IMR-90 (cell line): ENCODE measurements at regions not wholly inside any gene's neighbourhood (a gene's known extent, or its start where the extent isn't known, plus 50 kb on each side); places are given as distances from the start of the nearest gene placed in this dataset.

ENCODE experiments used
- ATAC-seq: fragments of 200-7000 bp; cut with Tn5 transposase; 2 replicates; pipeline ENCODE4 v1.9.1; 2020; ENCODE audit warnings: low read depth, mild to moderate bottlenecking, moderate library complexity
- BruUV-seq: library from RNA; stranded (reverse); fragments of 400-500 nt; replicated peaks from 2 replicates; lab custom pipeline; 2021; lab: Mats Ljungman, UMichigan
- CTCF ChIA-PET: fragments of 300-600 bp; formaldehyde crosslinking; extraction: SDS; loops from one replicate; lab custom pipeline; 2021; ENCODE audit warnings: antibody characterized with exemption; lab: Yijun Ruan, JAX
- POLR2A ChIA-PET: fragments of 300-600 bp; sonication (Branson Sonifier 250); formaldehyde crosslinking; loops from one replicate; lab custom pipeline; 2022; ENCODE audit warnings: antibody characterized with exemption; ENCODE audit not compliant: unreplicated experiment; lab: Charles Lee
- DNase-seq: peaks from one replicate; pipeline ENCODE4 v3.0.0; 2013
- H2AFZ ChIP-seq: replicated peaks from 2 replicates; pipeline ENCODE3; 2013; ENCODE audit warnings: low read length, mild to moderate bottlenecking; ENCODE audit not compliant: poor library complexity
- H2AK5ac ChIP-seq: 2 replicates; pipeline ENCODE4 v1.6.1; 2013; ENCODE audit warnings: low read depth, low read length, inconsistent platforms
- H2AK9ac ChIP-seq: replicated peaks from 2 replicates; pipeline ENCODE3; 2013; ENCODE audit warnings: mild to moderate bottlenecking, low read depth, low read length, moderate library complexity; ENCODE audit not compliant: poor library complexity
- H2BK120ac ChIP-seq: 2 replicates; pipeline ENCODE4 v1.6.1; 2013; ENCODE audit warnings: low read depth, low read length, inconsistent platforms
- H2BK15ac ChIP-seq: 3 replicates; pipeline ENCODE4 v1.6.1; 2013; ENCODE audit warnings: low read depth, low read length, inconsistent platforms
- H2BK20ac ChIP-seq: 2 replicates; pipeline ENCODE4 v1.6.1; 2013; ENCODE audit warnings: low read depth, mild to moderate bottlenecking, inconsistent platforms, low read length, moderate library complexity
- H2BK5ac ChIP-seq: 2 replicates; pipeline ENCODE4 v1.6.1; 2013; ENCODE audit warnings: mild to moderate bottlenecking, low read depth, low read length, inconsistent platforms; ENCODE audit not compliant: poor library complexity, severe bottlenecking
- H3K14ac ChIP-seq: replicated peaks from 2 replicates; pipeline ENCODE4 v1.6.1; 2013; ENCODE audit warnings: low read depth, low read length, inconsistent platforms
- H3K18ac ChIP-seq: 2 replicates; pipeline ENCODE4 v1.6.1; 2013; ENCODE audit warnings: low read depth, low read length, control low read depth
- H3K23ac ChIP-seq: 2 replicates; pipeline ENCODE4 v1.6.1; 2013; ENCODE audit warnings: low read depth, low read length, inconsistent platforms
- H3K27ac ChIP-seq: 2 replicates; pipeline ENCODE4 v1.5.1; 2013; ENCODE audit warnings: mild to moderate bottlenecking, control low read depth, low read length; ENCODE audit not compliant: insufficient read depth
- H3K27me3 ChIP-seq: 2 replicates; pipeline ENCODE4 v1.6.1; 2013; ENCODE audit warnings: low read length; ENCODE audit not compliant: control insufficient read depth, insufficient read depth
- H3K36me3 ChIP-seq: 2 replicates; pipeline ENCODE4 v1.6.1; 2013; ENCODE audit warnings: low read length, mixed read lengths; ENCODE audit not compliant: control insufficient read depth, insufficient read depth
- H3K4ac ChIP-seq: 2 replicates; pipeline ENCODE4 v1.6.1; 2013; ENCODE audit warnings: low read depth, low read length, inconsistent platforms
- H3K4me1 ChIP-seq: 2 replicates; pipeline ENCODE4 v1.6.1; 2013; ENCODE audit warnings: low read length, mixed read lengths; ENCODE audit not compliant: control insufficient read depth, insufficient read depth
- H3K4me2 ChIP-seq: 2 replicates; pipeline ENCODE4 v1.6.1; 2013; ENCODE audit warnings: low read depth, mild to moderate bottlenecking, control low read depth, low read length, moderate library complexity
- H3K4me3 ChIP-seq: 2 replicates; pipeline ENCODE4 v1.5.1; 2013; ENCODE audit warnings: low read depth, mild to moderate bottlenecking, control low read depth, low read length, moderate library complexity; ENCODE audit not compliant: insufficient read depth
- H3K56ac ChIP-seq: 2 replicates; pipeline ENCODE4 v1.6.1; 2013; ENCODE audit warnings: low read length, inconsistent platforms; ENCODE audit not compliant: insufficient read depth; ENCODE audit errors: extremely low read depth
- H3K79me1 ChIP-seq, 2 experiments: 2 replicates each; pipeline ENCODE4 v1.6.1; 2013; ENCODE audit warnings: low read length in 2 of 2, inconsistent platforms in 1 of 2, low read depth in 1 of 2
- H3K9ac ChIP-seq: 2 replicates; pipeline ENCODE4 v1.6.1; 2013; ENCODE audit warnings: low read depth, low read length, control low read depth
- H3K9me1 ChIP-seq: 2 replicates; pipeline ENCODE4 v1.6.1; 2013; ENCODE audit warnings: low read length, inconsistent platforms; ENCODE audit not compliant: insufficient read depth
- H3K9me3 ChIP-seq: 2 replicates; pipeline ENCODE4 v1.6.1; 2013; ENCODE audit warnings: low read length; ENCODE audit not compliant: control insufficient read depth, insufficient read depth
- H4K20me1 ChIP-seq: 2 replicates; pipeline ENCODE4 v1.6.1; 2013; ENCODE audit warnings: low read length, inconsistent platforms; ENCODE audit not compliant: insufficient read depth
- H4K5ac ChIP-seq: 2 replicates; pipeline ENCODE4 v1.6.1; 2013; ENCODE audit warnings: mild to moderate bottlenecking, low read depth, low read length, control low read depth
- H4K8ac ChIP-seq, 2 experiments: 2 replicates each; pipeline ENCODE4 v1.6.1; 2013; ENCODE audit warnings: low read depth in 2 of 2, low read length in 2 of 2, control low read depth in 1 of 2, inconsistent platforms in 1 of 2
- H4K91ac ChIP-seq: 2 replicates; pipeline ENCODE4 v1.6.1; 2013; ENCODE audit warnings: low read depth, low read length, inconsistent platforms; ENCODE audit not compliant: insufficient read depth
- BHLHE40 ChIP-seq: fragments of 150-350 bp; IDR thresholded peaks from 2 replicates; pipeline ENCODE4 v1.6.1; 2016; ENCODE audit warnings: mild to moderate bottlenecking, low read depth, low read length
- CEBPB ChIP-seq: IDR thresholded peaks from 2 replicates; pipeline ENCODE4 v1.6.1; 2012; ENCODE audit warnings: low read depth, low read length, improper control_type of control experiment
- CHD1 ChIP-seq: IDR thresholded peaks from 2 replicates; pipeline ENCODE4 v1.6.1; 2012; ENCODE audit warnings: low read depth, low read length, improper control_type of control experiment
- CTCF ChIP-seq: conservative IDR thresholded peaks from 2 replicates; pipeline ENCODE4 v1.5.1; 2012; ENCODE audit warnings: mild to moderate bottlenecking, low read depth, low read length, improper control_type of control experiment
- MXI1 ChIP-seq: IDR thresholded peaks from 2 replicates; pipeline ENCODE4 v1.6.1; 2012; ENCODE audit warnings: low read depth, mild to moderate bottlenecking, low read length, moderate library complexity, borderline replicate concordance
- NFE2L2 ChIP-seq: fragments of 150-350 bp; IDR thresholded peaks from 2 replicates; pipeline ENCODE4 v1.6.1; 2016; ENCODE audit warnings: low read depth, mild to moderate bottlenecking, low read length
- RAD21 ChIP-seq: IDR thresholded peaks from 2 replicates; pipeline ENCODE4 v1.6.1; 2012; ENCODE audit warnings: low read length, improper control_type of control experiment
- RCOR1 ChIP-seq: IDR thresholded peaks from 2 replicates; pipeline ENCODE4 v1.6.1; 2012; ENCODE audit warnings: mild to moderate bottlenecking, low read length, improper control_type of control experiment; ENCODE audit not compliant: insufficient replicate concordance
- RFX5 ChIP-seq: IDR thresholded peaks from 2 replicates; pipeline ENCODE4 v1.8.0; 2012; ENCODE audit warnings: low read depth, mild to moderate bottlenecking, low read length, moderate library complexity
- SMC3 ChIP-seq: fragments of 150-350 bp; IDR thresholded peaks from 2 replicates; pipeline ENCODE4 v1.6.1; 2016; ENCODE audit warnings: low read depth, mild to moderate bottlenecking, antibody characterized with exemption, low read length, moderate library complexity
- USF2 ChIP-seq: fragments of 150-350 bp; IDR thresholded peaks from 2 replicates; pipeline ENCODE4 v1.6.1; 2017; ENCODE audit warnings: mild to moderate bottlenecking, antibody characterized with exemption, low read length, low read depth
- WGBS, 2 experiments: methylation state at CpG; one replicate each; pipeline versions ENCODE4 v1.1.5 to v1.1.7; 2013; ENCODE audit warnings: missing lambda C conversion rate in 2 of 2; ENCODE audit not compliant: insufficient read length in 1 of 2; ENCODE audit errors: extremely low coverage in 2 of 2; 5-methylcytosine and 5-hydroxymethylcytosine counted together
- dilution Hi-C: fragments of 300-500 bp; cut with HindIII; formaldehyde crosslinking; loops from one replicate; pipeline ENCODE4 v1.14.3; 2018; ENCODE audit warnings: low sequenced_read_pairs; ENCODE audit not compliant: unreplicated experiment
- in situ Hi-C: fragments of 300-500 bp; cut with MboI; formaldehyde crosslinking; loops from 3 replicates; pipeline ENCODE4 v1.14.3; 2019; ENCODE audit warnings: low sequenced_read_pairs, inconsistent platforms, mixed read lengths
- intact Hi-C: fragments of 100-400 bp; cut with micrococcal nuclease; formaldehyde crosslinking; loops from 2 replicates; pipeline ENCODE4 v1.10.0; 2022
- TF ChIP-seq, protein P1 (sequence below): fragments of 150-350 bp; IDR thresholded peaks from 2 replicates; pipeline ENCODE4 v1.6.1; 2016; ENCODE audit warnings: low read depth, mild to moderate bottlenecking, low read length, moderate library complexity, borderline replicate concordance

DNA sequence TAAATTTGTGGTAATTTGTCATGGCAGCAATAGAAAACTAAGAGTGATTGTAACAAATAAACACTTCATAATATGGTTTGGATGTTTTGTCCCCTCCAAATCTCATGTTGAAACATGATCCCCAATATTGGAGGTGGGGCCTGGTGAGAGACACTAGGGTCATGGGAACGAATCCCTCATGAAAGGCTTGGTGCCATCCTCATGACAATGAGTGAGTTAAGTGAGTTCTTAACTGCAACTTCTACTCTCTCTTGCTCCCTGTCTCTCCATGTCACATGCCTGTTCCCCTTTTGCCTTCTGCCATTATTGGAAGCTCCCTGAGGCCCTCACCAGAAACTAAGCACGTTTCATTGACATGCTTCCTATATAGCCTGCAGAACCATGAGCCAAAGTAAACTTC is 1233.2 kb downstream of the OLFM4 start:
- Histone ChIP-seq H3K27ac (no peak overlapping the region), H3K4me2 (no peak overlapping the region), H3K23ac (no peak overlapping the region), H2AK5ac (no peak overlapping the region), H3K18ac (no peak overlapping the region), H3K36me3 (no peaks in the 10 kb centered on the region), H3K9ac (no peak overlapping the region), H3K9me3 (no peaks in the 10 kb centered on the region), H2BK20ac (no peak overlapping the region), H3K56ac (no peak overlapping the region), H2BK15ac (no peak overlapping the region), H3K4ac (no peak overlapping the region), H3K4me1 (no peaks in the 10 kb centered on the region), H3K14ac (no peak overlapping the region), H4K91ac (no peak overlapping the region), H3K79me1 (no peaks in the 10 kb centered on the region), H2AK9ac (no peak overlapping the region), H2BK120ac (no peak overlapping the region), H2BK5ac (no peak overlapping the region), H3K9me1 (no peaks in the 10 kb centered on the region), H4K20me1 (no peaks in the 10 kb centered on the region), H4K8ac (no peak overlapping the region), H3K27me3 (no peaks in the 10 kb centered on the region), H3K4me3 (no peak overlapping the region), H4K5ac (no peak overlapping the region), H2AFZ (no peak overlapping the region)
- ChIA-PET POLR2A (no interaction called here), CTCF (no interaction called here)
- no TSS peak for BruUV-seq
- ATAC-seq (no peak), DNase-seq (no peak)
- in situ Hi-C loops (no loop called here), dilution Hi-C loops (no loop called here), intact Hi-C loops (no loop called here)
- WGBS, 2 experiments: 0% methylated on average over 1 of the region's 2 CpGs; no CpG with 5 or more reads in 1 of the 2 experiments
- TF ChIP-seq RCOR1 (no peak), USF2 (no peak), MXI1 (no peak), CEBPB (no peak), CTCF (no peak), NFE2L2 (no peak), CHD1 (no peak), RAD21 (no peak), SMC3 (no peak), BHLHE40 (no peak), RFX5 (no peak)
- TF ChIP-seq, protein P1, sequence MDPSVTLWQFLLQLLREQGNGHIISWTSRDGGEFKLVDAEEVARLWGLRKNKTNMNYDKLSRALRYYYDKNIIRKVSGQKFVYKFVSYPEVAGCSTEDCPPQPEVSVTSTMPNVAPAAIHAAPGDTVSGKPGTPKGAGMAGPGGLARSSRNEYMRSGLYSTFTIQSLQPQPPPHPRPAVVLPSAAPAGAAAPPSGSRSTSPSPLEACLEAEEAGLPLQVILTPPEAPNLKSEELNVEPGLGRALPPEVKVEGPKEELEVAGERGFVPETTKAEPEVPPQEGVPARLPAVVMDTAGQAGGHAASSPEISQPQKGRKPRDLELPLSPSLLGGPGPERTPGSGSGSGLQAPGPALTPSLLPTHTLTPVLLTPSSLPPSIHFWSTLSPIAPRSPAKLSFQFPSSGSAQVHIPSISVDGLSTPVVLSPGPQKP: no peak
